HG03039 (cell line): ENCODE measurements at regions not wholly inside any gene's neighbourhood (a gene's known extent, or its start where the extent isn't known, plus 50 kb on each side); places are given as distances from the start of the nearest gene placed in this dataset.

Experiments
- ATAC-seq: cut with Tn5 transposase; IDR thresholded peaks from one replicate; pipeline ENCODE4 v1.9.1; 2021; ENCODE audit warnings: mild to moderate bottlenecking, moderate library complexity; ENCODE audit not compliant: unreplicated experiment

- no peak for ATAC-seq
Measured at GRCh38 chr3:124230998-124231397, 239.1 kb upstream of the ROPN1 start.

GRCh38 chr3:124234852-124235252, 242.9 kb upstream of the ROPN1 start:
- no peak for ATAC-seq

- no peak for ATAC-seq
Measured at GRCh38 chr3:124235446-124235845, 243.5 kb upstream of the ROPN1 start.

GRCh38 chr3:124243177-124243859, 251.4 kb upstream of the ROPN1 start:
- no peak for ATAC-seq

GRCh38 chr3:124246376-124246775, 254.5 kb upstream of the ROPN1 start:
- no peak for ATAC-seq

- ATAC-seq, result no peak
Measured at GRCh38 chr3:124246949-124247348, 255.0 kb upstream of the ROPN1 start.

GRCh38 chr3:124248471-124249028, 256.6 kb upstream of the ROPN1 start:
- ATAC-seq, result no peak

GRCh38 chr3:124249038-124249437, 257.1 kb upstream of the ROPN1 start:
- ATAC-seq, result no peak

GRCh38 chr3:124250053-124250452, 258.1 kb upstream of the ROPN1 start:
- ATAC-seq, result no peak

- no peak for ATAC-seq
Measured at GRCh38 chr3:124256156-124256555, 264.2 kb upstream of the ROPN1 start.

GRCh38 chr3:124256599-124256998, 264.7 kb upstream of the ROPN1 start:
- no peak for ATAC-seq

GRCh38 chr3:124257336-124257864, 265.5 kb upstream of the ROPN1 start:
- no peak for ATAC-seq

- ATAC-seq, result no peak
Measured at GRCh38 chr3:124258057-124258500, 266.2 kb upstream of the ROPN1 start.

- ATAC-seq, result no peak
Measured at GRCh38 chr3:124260206-124260915, 268.4 kb upstream of the ROPN1 start.

- no peak for ATAC-seq
Measured at GRCh38 chr3:124261306-124261705, 269.4 kb upstream of the ROPN1 start.

- no peak for ATAC-seq
Measured at GRCh38 chr3:124263168-124263567, 271.2 kb upstream of the ROPN1 start.

GRCh38 chr3:124264346-124264745, 272.4 kb upstream of the ROPN1 start:
- no peak for ATAC-seq

GRCh38 chr3:124266487-124266886, 274.6 kb upstream of the ROPN1 start:
- ATAC-seq, result no peak

GRCh38 chr3:124267406-124267805, 275.5 kb upstream of the ROPN1 start:
- ATAC-seq, result no peak

GRCh38 chr3:124268355-124268754, 276.4 kb upstream of the ROPN1 start:
- ATAC-seq, result no peak

GRCh38 chr3:124269619-124270018, 277.7 kb upstream of the ROPN1 start:
- ATAC-seq, result no peak

GRCh38 chr3:124272605-124273151, 280.8 kb upstream of the ROPN1 start:
- no peak for ATAC-seq
